GM18517 (cell line): ENCODE measurements at regions not wholly inside any gene's neighbourhood (a gene's known extent, or its start where the extent isn't known, plus 50 kb on each side); places are given as distances from the start of the nearest gene placed in this dataset.
A peak's percentile ranks its signal among the peaks of the same experiment; 100 is the strongest.

Experiments
- ATAC-seq: cut with Tn5 transposase; IDR thresholded peaks from one replicate; pipeline ENCODE4 v1.9.1; 2021; ENCODE audit warnings: mild to moderate bottlenecking, moderate library complexity; ENCODE audit not compliant: unreplicated experiment

DNA sequence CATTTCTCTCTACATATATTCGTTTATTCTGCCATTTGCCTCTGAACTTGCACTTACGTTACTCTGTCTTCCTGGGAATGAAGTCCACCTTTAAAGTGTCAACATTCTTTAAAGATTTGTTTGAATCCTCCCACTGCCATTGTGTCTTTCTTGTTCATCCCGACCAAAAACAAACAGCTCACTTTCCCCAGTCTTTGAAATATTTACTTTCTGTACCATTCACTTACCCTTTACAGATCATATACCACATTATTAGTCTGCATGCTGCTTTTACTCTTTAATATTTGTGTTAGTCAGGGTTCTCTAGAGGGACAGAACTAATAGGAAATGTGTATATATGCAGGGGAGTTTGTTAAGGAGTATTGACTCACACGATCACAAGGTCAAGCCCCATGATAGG is 176.6 kb upstream of the STARD13 start:
- ATAC-seq = no peak

DNA sequence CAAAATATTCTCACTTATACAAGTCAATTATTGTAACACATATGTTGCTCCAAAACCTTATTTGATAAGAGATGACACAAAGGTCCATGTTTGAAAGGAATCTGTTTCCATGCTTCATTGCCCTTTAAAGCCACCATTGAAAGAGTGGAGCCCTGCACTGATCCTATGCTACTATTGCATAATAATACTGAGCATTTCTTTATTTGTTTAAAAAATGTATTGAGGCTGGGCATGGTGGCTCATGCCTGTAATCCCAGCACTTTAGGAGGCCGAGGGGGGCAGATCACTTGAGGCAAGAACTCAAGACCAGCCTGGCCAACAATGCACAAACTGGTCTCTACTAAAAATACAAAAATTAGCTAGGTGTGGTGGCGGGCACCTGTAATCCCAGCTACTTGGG is 178.8 kb upstream of the STARD13 start:
- ATAC-seq = no peak

DNA sequence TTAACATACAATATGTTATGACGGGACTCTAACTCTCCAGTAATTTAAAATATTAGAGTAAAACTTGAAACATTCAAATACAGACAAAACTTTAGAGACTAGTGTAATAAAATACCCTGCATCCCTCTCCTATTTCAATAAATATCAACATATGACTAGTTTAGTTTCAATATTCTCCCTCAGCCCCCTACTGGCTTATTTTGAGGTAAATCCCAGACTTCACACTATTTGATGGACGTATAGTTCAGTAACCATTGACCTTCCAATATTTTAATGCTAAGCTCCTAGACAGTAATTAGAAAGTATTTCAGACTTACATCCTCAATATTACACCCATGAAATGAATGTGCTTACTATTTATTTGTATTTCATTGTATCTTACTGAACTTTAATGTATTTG is 180.7 kb upstream of the STARD13 start:
- no peak for ATAC-seq

DNA sequence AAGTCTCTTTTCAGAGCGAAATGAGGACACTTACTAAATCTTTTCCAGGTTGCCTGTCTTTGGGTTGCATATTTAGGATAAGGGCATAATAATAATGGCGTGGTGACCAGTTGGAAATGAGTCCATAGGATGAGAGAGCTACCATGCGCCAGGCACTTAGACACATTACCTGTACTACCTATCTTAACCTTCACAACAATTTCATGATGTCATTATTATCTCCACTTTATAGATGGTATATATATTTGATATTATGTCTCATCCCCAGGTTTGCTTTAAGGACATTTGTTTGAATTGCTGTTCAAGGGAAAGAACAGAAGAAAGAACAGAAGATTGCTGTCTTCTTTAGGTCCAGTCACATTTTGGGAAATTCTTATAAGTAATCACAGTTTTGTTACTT is 182.0 kb upstream of the STARD13 start:
- ATAC-seq = no peak

DNA sequence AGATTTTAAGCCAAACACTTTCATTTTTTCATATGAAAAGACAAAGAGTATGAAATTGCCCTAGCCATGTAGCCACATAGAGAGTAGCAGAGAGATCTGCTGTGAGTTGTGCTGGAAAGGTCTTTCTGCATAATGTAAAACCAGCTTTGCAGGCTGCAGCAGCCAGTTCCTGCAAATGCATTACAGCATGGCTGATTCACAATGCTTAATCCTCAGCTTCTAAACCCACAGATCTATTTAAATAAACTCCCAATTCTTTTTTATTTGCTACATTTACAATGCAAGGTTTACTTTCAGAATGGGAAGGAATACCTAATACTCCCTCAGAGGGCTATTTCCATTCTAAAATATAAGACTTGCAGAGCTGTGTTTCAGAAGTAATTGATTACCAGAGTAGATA is 185.6 kb upstream of the STARD13 start:
- no peak for ATAC-seq

DNA sequence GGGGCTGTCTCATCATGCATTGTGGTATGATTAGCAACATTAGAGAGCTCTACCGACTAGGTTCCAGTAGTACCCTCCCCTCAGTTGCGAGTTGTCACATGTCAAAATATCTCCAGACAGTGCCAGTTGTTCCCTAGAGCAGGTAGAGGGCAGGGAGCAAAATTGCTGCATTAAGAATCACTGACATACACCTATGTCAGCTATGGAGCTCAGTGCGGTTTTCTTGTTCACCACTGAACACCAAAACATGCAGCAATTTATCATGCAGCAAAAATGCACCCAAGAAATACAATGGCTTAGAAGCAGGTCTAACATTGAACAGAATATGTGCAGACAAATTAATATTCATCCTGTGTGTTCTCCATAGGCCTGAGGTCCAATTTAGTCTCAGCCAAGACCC is 186.9 kb upstream of the STARD13 start:
- ATAC-seq = no peak

DNA sequence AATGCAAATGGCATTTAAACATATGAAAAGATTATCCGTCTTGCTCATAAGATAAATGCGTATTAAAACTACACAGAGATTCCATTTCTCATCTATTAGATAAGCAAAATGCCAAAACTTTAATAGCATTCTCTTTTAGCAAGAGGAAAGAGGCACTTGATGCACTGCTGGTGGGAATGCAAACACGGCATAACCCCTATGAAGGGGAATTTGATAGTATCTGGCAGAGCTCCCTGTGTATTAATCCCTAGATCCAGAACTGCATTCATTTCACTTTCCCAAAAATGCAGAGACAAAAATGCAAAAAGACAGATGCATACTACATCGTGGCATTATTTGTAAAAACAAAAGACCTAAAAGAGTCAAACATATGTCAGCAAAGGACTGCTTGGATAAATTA is 193.6 kb upstream of the STARD13 start:
- ATAC-seq = no peak

DNA sequence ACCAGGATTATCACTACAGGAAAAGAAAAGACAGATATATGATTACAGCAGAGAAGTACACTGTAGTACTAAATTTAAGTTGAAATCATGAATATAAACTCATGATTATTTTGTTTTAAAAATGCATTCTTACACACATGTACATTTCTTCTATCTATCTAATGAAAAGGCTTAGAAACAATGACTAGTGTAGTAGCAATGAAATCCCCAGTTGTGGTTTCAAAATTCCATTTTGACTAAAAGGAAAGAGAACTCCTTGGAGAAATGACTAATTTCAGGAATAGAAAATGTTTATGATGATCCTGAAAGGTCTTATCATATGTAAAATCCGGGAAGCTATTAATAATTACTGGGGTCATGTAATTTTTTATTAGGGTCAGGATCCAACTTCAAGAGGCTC is 195.0 kb upstream of the STARD13 start:
- ATAC-seq = no peak

DNA sequence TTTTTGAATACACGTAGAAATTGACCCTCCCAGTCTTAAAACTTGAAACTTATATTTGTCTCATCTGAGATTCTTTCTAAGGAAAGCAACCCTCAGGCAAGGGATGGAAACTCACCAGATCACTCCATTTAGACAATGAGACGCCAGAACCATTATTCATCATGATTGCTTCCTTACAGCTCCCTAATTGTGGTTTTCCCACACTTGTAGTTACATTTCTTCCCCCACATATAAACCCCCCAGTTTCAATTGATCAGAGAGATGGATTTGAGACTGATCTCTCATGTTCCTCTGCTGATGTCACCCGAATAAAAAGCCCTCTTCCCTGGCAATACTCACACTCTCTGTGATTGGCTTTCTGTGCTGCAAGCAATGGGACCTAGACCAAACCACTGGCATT is 197.9 kb upstream of the STARD13 start:
- ATAC-seq = no peak

DNA sequence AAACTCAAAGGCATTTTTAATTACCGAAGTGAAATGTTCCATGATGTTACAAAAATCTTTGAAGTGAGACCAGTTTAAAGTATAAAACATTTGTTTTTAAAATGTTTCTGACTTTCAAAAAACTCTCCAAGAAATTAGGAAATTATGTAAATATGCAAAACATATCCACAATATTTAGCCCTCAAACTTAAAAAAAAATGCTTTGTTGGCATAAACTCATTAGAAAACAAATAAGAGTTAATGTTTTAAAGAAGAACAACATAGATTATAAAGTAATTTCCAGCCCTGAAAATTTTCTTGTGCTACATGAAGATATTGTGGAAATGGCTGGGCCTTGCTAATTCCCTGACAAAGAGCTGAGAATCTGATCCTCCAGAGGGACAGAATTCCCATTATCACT is 199.7 kb upstream of the STARD13 start:
- no peak for ATAC-seq

DNA sequence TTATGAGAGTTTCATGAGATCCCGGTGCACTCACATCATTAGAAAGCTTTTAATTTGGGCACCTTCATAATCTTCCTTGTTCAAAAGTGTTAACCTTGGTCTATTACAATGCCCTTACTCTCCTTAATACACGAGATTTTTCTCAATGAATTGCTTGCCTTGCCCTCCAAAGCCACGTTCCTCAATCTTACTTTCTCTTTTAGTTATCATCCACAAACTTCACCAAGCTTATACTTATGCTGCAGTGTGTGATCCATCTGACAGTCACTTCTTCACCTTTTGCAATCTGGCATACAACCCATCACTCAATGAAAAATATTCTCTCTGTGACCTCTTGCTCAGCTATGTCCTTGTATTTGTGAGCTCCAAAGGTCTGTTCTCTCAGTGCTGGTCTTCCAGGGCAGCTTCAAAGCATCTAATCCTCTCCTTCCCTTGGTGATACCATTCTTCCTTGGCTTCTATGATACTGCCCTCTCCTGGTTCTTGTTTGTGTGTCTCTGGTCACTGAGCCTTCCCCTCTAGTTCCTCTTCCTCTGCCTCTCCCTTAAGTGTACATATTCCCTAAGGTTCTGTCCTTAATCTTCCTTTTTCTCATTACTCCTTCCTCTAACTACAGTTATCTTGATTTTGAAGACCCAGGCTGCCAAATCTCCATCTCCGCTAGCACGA is 202.2 kb upstream of the STARD13 start:
- ATAC-seq = peak; percentile 76

DNA sequence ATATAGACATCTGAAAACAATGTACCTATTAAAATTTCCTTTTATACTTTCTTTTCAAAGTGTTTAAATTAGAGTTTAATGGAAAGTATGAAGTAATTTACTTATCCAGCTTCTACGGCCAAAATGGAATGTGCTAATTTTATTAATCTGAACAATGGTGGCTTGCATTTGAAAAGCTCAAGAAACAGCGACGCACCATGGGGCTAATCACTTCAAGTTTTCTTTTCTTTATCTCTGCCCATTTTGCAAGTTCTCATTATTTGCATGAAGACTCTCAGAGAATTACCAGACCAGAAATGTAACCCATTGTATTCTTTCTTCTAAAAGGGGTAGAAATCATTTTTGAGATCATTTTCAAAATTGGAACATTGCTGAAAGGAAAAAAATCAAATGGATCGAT is 204.0 kb upstream of the STARD13 start:
- ATAC-seq = no peak

DNA sequence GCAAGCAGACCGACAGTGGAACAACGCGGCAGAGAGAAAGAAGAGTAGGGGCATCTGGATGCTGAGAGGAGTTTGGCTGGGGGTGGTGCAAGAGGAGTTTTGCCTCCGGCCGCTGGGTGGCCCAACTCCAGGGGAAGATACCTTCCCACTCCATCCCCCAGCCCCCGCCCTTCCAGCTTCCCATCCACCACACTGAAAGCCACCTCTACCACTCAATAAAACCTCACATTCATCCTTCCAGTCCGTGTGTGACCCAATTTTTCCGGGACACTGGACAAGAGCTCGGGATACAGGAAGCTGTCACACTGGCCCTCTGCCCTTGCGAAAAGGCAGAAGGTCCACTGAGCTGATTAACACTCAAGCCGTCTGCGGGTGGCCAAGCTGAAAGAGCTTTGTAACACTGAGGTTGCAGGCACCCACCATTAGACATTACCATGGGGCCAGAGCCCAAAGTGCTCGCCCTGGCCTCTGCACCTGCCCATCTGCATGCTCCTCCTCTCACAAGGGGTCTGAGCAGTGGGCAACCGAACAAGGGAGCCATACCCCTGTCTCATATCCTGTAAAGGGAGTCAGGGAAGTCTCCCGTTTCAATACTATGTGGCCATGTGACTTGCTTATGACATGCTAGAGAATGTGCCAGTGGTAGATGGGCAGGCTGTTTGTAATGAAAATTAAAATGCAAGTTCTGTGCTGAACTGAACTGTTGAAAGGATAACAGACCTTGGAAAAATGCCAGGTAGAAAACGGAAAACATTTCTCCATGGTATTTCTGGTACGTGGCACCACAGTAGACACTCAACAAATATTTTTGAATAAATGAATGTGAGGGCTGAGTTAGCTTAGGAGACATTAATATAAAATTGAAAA is 205.1 kb upstream of the STARD13 start:
- no peak for ATAC-seq

DNA sequence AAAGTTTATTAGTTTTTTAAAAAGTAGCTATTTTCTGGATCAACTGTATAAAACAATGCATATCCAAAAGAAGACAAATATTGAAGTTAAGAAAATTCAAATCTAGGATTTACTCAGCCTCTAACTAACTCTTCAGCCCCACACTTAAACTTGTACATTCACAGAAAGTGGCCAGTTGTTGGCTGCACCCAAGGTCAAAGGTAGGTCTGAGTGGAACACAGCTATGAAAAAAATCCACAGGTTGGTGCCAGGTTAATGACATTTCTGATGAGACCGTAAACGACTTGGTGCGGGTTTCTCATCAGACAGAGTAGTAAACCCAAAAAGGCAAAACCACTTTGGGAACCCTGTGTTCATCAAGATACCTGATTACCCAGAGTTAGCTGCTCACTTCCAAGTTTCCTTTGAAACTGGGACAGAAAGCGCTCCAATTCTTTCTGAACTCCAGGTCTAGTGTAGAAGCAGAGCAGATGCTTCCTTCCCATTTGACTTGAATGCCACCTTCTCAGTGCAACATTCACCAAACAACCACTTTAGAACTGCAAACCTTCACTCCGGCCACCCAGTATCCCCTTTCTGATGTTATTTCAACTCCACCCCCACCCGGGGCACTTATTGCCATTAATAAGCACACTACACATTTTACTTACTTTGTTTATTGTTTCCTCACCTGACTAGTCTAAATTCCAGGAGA is 208.3 kb upstream of the STARD13 start:
- ATAC-seq = no peak

DNA sequence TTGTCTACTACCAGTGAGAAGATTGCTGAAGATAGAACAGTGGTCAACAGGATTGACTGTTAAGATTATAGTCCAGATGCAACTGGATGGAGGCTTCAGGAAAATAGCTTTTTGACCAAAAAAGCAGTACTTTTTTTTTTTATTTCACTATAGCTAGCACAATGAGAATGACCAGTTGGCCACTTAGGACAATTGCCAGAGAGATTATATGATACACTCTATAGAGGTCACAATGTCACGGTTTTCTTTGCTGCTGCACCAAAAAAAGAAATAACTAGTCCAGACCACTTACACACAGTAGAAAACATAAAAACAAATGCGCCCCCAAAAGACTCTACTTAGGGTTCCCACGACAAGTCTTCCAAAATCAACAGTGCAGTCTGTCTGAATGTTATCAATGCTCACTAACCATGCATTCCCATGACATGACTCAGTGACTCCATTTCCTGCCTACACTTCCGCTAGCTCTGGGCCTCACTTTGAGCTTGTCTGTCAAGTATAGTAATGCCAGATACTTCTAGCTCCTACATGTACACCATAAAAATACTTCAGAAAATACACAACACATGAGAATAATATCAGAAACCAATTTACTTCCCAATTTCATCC is 209.1 kb upstream of the STARD13 start:
- ATAC-seq = no peak

DNA sequence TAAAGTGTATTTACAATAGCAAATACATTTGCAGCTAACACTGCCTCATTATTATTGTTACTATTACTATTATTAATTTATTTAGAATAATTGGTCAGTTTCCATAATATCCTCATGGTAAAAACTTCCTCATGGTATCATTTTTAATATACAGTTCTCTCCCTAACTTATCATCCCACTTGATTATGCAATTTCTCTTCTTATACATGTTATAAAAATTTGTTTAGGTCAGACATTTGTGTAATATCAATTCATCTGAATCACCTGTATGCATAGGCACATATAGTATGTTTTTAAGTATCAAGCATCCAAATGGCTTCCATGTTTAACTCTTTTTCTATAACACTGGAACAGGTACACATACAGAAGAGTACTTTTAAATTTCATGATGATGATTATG is 210.8 kb upstream of the STARD13 start:
- no peak for ATAC-seq

DNA sequence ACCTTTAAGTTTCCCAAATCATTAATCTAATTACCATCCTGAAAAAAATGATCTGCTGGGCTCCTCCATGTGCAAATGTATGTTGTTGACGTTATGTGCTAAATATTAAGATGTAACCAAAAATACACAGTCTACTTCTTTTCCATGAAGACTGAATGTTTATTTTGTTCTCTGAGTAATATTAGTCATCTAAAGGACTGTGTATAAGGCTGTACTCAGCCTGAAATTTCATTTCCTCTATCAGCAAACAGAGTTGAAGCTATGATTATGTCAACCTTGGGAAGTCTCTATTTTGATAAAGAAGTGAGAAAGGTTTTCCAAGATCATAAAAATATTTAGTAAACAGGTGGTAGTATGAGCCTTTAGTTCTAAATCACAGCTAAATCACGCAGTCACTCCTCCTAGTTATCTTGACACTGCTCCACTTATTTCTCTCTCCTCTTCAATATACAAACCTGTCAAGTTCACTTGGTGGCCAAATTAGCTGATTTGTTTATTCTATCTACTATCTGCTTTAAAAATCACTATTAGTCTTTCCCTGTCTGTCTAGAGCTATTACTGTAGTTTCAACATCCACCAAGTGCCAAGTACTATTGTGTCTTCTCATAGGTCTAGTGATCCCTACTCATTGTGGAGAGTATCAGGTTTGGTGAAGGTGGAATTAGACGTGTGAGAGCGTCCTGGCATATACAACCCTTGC is 211.7 kb upstream of the STARD13 start:
- ATAC-seq = no peak

DNA sequence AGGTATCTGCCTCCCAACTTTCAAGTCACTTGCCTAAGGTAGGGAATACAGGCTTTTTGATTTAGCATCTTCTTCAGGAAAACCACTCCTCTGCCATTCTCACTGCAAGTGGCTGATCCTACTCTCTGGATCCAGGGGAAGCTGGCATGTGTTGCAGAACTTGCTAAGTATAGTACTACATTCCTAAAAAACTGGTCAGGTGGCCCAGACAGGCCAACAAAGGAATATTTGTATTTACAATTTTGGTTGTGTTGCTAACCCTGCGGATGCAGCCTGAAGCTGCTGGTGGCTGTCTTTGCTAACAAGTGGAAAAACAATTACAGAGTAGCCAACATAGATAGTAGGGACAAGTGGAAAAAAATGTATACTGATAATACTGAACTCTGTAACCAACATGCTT is 222.5 kb upstream of the STARD13 start:
- ATAC-seq = no peak

DNA sequence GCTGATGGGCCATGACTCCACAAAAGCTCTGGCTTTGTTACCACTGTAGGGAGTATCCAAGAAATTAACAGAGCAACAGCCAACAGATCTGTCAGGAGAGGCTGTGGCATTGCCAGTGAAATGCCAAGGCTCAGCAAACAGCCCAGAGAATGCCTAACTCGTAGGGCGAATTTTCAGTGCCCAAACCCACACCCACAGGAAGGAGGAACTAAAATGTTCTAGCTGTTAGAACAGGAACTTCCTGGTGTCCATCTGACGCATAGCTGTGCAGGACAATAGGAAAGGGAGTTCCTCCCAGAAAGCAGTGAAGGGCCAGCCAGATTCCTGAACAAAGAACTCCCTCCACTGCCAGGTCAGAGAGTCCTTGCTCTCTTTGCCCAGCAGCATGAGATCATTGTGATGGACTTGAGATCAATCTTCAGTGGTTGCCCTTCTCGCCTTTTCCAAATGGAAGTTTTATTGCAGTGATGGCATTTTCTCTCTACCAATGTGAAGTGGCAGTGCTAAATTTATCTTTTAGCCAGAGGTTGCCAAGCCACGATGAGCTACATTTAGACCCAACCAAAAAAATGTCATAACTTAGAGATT is 224.2 kb upstream of the STARD13 start:
- ATAC-seq = no peak

DNA sequence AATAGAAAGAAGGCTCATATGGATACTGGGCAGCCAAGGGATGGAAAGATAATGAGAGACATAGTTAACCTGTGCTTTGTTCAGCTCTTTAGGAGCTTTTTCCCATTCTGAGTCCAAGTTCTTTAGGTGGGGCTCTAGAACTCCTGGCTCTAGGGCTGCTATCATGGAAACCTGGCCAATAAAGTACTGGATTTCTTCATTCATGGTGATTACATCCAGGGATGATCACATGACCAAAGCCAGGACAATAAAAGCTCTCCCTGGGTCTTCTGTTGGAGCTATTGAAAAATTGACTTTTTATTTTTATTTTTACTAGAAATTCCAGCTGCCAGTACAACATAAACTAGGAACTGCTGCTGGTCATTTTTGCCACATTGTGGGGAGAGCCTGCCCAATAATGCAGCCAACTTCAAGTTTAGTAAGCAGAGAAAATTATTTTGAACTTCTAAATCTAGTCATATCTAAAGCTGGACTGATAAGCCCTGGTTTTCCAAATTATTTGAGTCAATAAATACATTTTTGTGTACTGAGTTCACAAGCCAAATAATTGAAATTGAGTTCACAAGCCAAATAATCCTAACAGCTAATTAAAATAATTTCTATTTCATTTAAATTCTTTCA is 224.9 kb upstream of the STARD13 start:
- no peak for ATAC-seq
